ENCODE measurements at regions not wholly inside any gene's neighbourhood (a gene's known extent, or its start where the extent isn't known, plus 50 kb on each side); places are given as distances from the start of the nearest gene placed in this dataset.

GRCh38 chr13:90568165-90568564 lies 779.3 kb upstream of the MIR17HG start:
- no peak for TF ChIP-seq ZNF274 (IDR thresholded peaks at IDR 0.05; ENCODE audit: low read depth, low read length)
- TF ChIP-seq YY1 (IDR thresholded peaks at IDR 0.05; ENCODE audit: insufficient read depth, insufficient read length) = no peak
- no peak for TF ChIP-seq SUZ12 (IDR thresholded peaks at IDR 0.05; ENCODE audit: extremely low read depth, insufficient read depth, insufficient read length)
